ENCODE measurements at regions not wholly inside any gene's neighbourhood (a gene's known extent, or its start where the extent isn't known, plus 50 kb on each side); places are given as distances from the start of the nearest gene placed in this dataset.

DNA sequence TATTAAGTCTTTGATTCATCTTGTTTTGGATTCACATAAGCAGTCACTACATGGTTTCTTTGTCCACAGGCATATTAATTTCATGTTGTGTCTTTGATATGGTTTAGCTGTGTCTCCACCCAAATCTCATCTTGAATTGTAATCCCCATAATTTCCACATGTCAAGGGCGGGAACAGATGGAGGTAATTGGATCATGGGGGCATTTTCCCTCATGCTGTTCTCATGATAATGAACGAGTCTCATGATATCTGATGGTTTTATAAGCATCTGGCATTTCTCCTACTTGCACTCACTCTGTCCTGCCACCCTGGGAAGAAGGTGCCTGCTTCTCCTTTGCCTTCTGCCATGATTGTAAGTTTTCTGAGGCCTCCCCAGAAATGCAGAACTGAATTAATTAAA lies 1811.2 kb upstream of the PCDH10 start:
- Histone ChIP-seq H3K4me3 (no peak overlapping the region), H3K9me3 (no peaks in the 10 kb centered on the region), H3K4me1 (no peaks in the 10 kb centered on the region), H3K27ac (no peak overlapping the region), H3K4me2 (no peak overlapping the region)
- 14% methylated on average over 2 of the region's 2 CpGs for WGBS (ENCODE audit: missing lambda C conversion rate)
- ATAC-seq (no peak), FAIRE-seq (no peak), DNase-seq (ENCODE audit: low read depth in 1 of 2, low spot score in 1 of 2) (no peak)
- CTCF ChIA-PET: no interaction called here
- POLR2A ChIA-PET: no interaction called here
- TF ChIP-seq KDM1A (IDR thresholded peaks at IDR 0.05; ENCODE audit: low read depth): no peak
- TF ChIP-seq ZNF302 (CRISPR knock-in tag; IDR thresholded peaks at IDR 0.05): no peak
- no peak for TF ChIP-seq NPAS2 (CRISPR knock-in tag; IDR thresholded peaks at IDR 0.05; ENCODE audit: borderline replicate concordance)
- TF ChIP-seq JUNB (IDR thresholded peaks at IDR 0.05): no peak
- no peak for TF ChIP-seq HDAC2 (IDR thresholded peaks at IDR 0.05)
- TF ChIP-seq EP300 (IDR thresholded peaks at IDR 0.05): no peak
- no peak for TF ChIP-seq ZSCAN20 (CRISPR knock-in tag; IDR thresholded peaks at IDR 0.05)
- TF ChIP-seq CBX8 (IDR thresholded peaks at IDR 0.05): no peak
- no peak for TF ChIP-seq RNF2 (IDR thresholded peaks at IDR 0.05; ENCODE audit: borderline replicate concordance, low read depth)

DNA sequence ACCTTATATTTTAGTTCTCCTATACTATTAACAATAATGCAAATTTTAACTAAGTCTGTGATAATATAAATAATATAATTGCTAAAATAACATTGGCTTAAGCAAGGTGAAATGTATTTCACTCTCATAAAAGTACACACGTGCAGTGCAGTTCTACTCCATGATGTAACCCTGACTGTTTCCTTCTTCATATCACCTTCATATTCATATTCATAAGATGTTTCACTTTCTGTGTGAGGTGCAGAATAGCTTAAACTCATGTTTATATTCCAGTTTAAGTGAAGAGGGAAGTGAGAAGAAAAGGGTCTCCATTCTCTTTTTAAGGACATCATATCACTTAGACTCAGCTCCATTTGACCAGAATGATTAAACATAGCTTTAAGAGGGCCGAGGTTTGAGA lies 1810.0 kb upstream of the PCDH10 start:
- no peaks in the 10 kb centered on the region for H3K9me3 ChIP-seq
- no peak for DNase-seq (ENCODE audit: low read depth in 1 of 2, low spot score in 1 of 2)
- H3K4me2 ChIP-seq: no peak overlapping the region
- no peak for ATAC-seq
- WGBS (ENCODE audit: missing lambda C conversion rate): 22% methylated on average over 2 of the region's 2 CpGs
- H3K4me1 ChIP-seq: no peaks in the 10 kb centered on the region
- H3K4me3 ChIP-seq: no peak overlapping the region
- no peak for FAIRE-seq
- CTCF ChIA-PET: no interaction called here
- POLR2A ChIA-PET: no interaction called here
- TF ChIP-seq CBX8 (IDR thresholded peaks at IDR 0.05): no peak
- no peak for TF ChIP-seq MAFK (IDR thresholded peaks at IDR 0.05; ENCODE audit: partially characterized antibody)
- TF ChIP-seq HDAC2 (IDR thresholded peaks at IDR 0.05): no peak
- no peak for TF ChIP-seq GATA3 (IDR thresholded peaks at IDR 0.05; ENCODE audit: borderline replicate concordance)
- no peak for TF ChIP-seq NR3C1 (IDR thresholded peaks at IDR 0.05)
- TF ChIP-seq, protein P1, sequence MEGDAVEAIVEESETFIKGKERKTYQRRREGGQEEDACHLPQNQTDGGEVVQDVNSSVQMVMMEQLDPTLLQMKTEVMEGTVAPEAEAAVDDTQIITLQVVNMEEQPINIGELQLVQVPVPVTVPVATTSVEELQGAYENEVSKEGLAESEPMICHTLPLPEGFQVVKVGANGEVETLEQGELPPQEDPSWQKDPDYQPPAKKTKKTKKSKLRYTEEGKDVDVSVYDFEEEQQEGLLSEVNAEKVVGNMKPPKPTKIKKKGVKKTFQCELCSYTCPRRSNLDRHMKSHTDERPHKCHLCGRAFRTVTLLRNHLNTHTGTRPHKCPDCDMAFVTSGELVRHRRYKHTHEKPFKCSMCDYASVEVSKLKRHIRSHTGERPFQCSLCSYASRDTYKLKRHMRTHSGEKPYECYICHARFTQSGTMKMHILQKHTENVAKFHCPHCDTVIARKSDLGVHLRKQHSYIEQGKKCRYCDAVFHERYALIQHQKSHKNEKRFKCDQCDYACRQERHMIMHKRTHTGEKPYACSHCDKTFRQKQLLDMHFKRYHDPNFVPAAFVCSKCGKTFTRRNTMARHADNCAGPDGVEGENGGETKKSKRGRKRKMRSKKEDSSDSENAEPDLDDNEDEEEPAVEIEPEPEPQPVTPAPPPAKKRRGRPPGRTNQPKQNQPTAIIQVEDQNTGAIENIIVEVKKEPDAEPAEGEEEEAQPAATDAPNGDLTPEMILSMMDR (IDR thresholded peaks at IDR 0.05): no peak
- no peak for TF ChIP-seq FOSB (CRISPR knock-in tag; IDR thresholded peaks at IDR 0.05)
- TF ChIP-seq SMC3 (IDR thresholded peaks at IDR 0.05): no peak
- no peak for TF ChIP-seq TFCP2L1 (CRISPR knock-in tag; IDR thresholded peaks at IDR 0.05)
- TF ChIP-seq, protein P2, sequence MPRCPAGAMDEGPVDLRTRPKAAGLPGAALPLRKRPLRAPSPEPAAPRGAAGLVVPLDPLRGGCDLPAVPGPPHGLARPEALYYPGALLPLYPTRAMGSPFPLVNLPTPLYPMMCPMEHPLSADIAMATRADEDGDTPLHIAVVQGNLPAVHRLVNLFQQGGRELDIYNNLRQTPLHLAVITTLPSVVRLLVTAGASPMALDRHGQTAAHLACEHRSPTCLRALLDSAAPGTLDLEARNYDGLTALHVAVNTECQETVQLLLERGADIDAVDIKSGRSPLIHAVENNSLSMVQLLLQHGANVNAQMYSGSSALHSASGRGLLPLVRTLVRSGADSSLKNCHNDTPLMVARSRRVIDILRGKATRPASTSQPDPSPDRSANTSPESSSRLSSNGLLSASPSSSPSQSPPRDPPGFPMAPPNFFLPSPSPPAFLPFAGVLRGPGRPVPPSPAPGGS (IDR thresholded peaks at IDR 0.05): no peak
- no peak overlapping the region for H3K27ac ChIP-seq

DNA sequence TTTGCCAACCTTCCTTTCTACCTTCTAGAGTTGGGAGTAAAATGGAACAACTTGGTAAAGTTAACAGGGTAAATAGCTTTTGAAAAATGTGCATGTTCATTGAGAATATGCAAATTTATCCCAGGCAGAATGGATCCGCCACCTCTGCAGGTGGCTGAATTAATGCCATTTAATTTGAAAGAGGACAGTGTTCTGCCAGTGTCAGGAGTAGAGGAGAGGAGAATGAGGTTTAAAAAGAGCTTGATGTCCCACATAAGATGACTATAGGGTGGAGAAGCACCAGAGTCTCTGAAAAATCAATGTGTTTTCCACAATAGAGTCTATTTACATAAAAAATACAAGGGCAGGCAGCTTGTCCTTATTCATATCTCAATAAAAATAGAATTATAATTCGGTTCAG lies 1804.3 kb upstream of the PCDH10 start:
- Histone ChIP-seq H3K4me2 (no peak overlapping the region), H3K4me3 (no peak overlapping the region), H3K4me1 (no peaks in the 10 kb centered on the region), H3K9me3 (no peaks in the 10 kb centered on the region), H3K27ac (no peak overlapping the region)
- TF ChIP-seq RAD21 (conservative IDR thresholded peaks at IDR 0.05 in 1 of 2, IDR thresholded peaks at IDR 0.05 in 1 of 2) (no peak), CEBPB (IDR thresholded peaks at IDR 0.05) (no peak), PHF8 (IDR thresholded peaks at IDR 0.05; ENCODE audit: borderline replicate concordance, low read depth) (no peak), ESRRA (IDR thresholded peaks at IDR 0.05; ENCODE audit: borderline replicate concordance, low read length) (no peak), SMC3 (IDR thresholded peaks at IDR 0.05) (no peak), FOSB (CRISPR knock-in tag; IDR thresholded peaks at IDR 0.05) (no peak)
- TF ChIP-seq, protein P3, sequence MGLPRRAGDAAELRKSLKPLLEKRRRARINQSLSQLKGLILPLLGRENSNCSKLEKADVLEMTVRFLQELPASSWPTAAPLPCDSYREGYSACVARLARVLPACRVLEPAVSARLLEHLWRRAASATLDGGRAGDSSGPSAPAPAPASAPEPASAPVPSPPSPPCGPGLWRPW (IDR thresholded peaks at IDR 0.05): no peak
- TF ChIP-seq, protein P4, sequence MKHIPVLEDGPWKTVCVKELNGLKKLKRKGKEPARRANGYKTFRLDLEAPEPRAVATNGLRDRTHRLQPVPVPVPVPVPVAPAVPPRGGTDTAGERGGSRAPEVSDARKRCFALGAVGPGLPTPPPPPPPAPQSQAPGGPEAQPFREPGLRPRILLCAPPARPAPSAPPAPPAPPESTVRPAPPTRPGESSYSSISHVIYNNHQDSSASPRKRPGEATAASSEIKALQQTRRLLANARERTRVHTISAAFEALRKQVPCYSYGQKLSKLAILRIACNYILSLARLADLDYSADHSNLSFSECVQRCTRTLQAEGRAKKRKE (CRISPR knock-in tag; IDR thresholded peaks at IDR 0.05; ENCODE audit: low read depth): no peak
- TF ChIP-seq, protein P5, sequence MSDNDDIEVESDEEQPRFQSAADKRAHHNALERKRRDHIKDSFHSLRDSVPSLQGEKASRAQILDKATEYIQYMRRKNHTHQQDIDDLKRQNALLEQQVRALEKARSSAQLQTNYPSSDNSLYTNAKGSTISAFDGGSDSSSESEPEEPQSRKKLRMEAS (IDR thresholded peaks at IDR 0.05): no peak
- 32% methylated on average over 2 of the region's 2 CpGs for WGBS (ENCODE audit: missing lambda C conversion rate)
- POLR2A ChIA-PET: no interaction called here
- ATAC-seq (no peak), DNase-seq (ENCODE audit: low read depth in 1 of 2, low spot score in 1 of 2) (no peak), FAIRE-seq (no peak)
- CTCF ChIA-PET: no interaction called here

Data from A549 (cell line).